ENCODE measurements at regions not wholly inside any gene's neighbourhood (a gene's known extent, or its start where the extent isn't known, plus 50 kb on each side); places are given as distances from the start of the nearest gene placed in this dataset.

DNA sequence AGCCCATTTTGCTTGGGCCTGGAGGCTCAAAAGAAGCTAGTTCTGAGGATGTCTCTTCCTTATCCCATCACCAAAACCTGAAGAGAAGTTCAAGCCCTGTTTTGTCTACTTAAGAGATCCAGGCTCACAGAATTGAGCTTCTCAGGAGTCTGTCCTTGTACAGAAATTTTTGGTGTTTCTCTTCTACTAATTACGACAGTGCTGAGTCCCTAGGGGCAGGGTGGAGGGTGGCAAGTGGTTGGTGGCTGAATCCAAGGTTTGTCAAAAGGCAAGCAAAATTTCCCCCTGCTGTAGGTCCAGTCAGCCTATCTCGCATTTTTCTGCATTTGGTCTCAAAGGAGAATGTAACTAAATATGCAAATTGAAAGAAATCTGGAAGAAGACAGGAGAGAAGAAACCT, 377.9 kb downstream of the SMARCA1 start:
- no peak for TF ChIP-seq POLR2AphosphoS5 (IDR thresholded peaks at IDR 0.05)
- TF ChIP-seq, protein P1, sequence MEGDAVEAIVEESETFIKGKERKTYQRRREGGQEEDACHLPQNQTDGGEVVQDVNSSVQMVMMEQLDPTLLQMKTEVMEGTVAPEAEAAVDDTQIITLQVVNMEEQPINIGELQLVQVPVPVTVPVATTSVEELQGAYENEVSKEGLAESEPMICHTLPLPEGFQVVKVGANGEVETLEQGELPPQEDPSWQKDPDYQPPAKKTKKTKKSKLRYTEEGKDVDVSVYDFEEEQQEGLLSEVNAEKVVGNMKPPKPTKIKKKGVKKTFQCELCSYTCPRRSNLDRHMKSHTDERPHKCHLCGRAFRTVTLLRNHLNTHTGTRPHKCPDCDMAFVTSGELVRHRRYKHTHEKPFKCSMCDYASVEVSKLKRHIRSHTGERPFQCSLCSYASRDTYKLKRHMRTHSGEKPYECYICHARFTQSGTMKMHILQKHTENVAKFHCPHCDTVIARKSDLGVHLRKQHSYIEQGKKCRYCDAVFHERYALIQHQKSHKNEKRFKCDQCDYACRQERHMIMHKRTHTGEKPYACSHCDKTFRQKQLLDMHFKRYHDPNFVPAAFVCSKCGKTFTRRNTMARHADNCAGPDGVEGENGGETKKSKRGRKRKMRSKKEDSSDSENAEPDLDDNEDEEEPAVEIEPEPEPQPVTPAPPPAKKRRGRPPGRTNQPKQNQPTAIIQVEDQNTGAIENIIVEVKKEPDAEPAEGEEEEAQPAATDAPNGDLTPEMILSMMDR (IDR thresholded peaks at IDR 0.05; ENCODE audit: poor library complexity, severe bottlenecking), result no peak
- TF ChIP-seq TAF1 (IDR thresholded peaks at IDR 0.05; ENCODE audit: low read depth), result no peak
- TF ChIP-seq EZH2 (IDR thresholded peaks at IDR 0.05; ENCODE audit: borderline replicate concordance, insufficient read depth, low read length, poor library complexity, severe bottlenecking), result no peak
